DND-41 (cell line): ENCODE measurements at regions not wholly inside any gene's neighbourhood (a gene's known extent, or its start where the extent isn't known, plus 50 kb on each side); places are given as distances from the start of the nearest gene placed in this dataset.

Experiments used
- CTCF ChIP-seq: IDR thresholded peaks from 2 replicates; pipeline ENCODE4 v1.5.1; 2012; ENCODE audit warnings: borderline replicate concordance, low read length, moderate library complexity, mild to moderate bottlenecking; ENCODE audit not compliant: poor library complexity, severe bottlenecking; ENCODE audit errors: extremely low read depth
- EZH2 ChIP-seq: IDR thresholded peaks from 3 replicates; pipeline ENCODE4 v1.6.1; 2012; ENCODE audit warnings: borderline replicate concordance, low read depth, mild to moderate bottlenecking, moderate library complexity, low read length, inconsistent platforms; ENCODE audit not compliant: severe bottlenecking

GRCh38 chr10:113993489-113993991 lies 50.1 kb upstream of the ADRB1 start:
- no peak for TF ChIP-seq CTCF
- no peak for TF ChIP-seq EZH2
